ENCODE measurements at regions not wholly inside any gene's neighbourhood (a gene's known extent, or its start where the extent isn't known, plus 50 kb on each side); places are given as distances from the start of the nearest gene placed in this dataset.

DNA sequence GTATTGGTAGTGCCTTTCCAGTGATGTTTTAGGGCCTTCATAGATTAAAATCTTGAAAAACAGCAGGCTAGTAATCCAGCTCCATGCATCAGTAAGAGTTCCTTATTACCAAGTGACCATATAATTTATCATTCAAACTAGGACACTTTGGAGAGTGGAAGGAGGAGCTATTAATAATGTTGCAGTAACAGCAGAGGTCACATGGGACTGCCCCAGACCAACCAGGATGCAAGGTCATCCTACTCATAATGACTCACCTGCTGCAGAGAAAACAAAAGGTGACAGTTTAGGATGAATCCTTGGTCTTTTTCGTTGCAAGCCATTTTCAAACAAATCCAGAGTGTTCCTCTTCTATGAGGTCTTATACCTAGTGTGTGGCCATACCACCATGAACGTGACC lies 187.4 kb downstream of the NUF2 start (continued):
- TF ChIP-seq, protein P1, sequence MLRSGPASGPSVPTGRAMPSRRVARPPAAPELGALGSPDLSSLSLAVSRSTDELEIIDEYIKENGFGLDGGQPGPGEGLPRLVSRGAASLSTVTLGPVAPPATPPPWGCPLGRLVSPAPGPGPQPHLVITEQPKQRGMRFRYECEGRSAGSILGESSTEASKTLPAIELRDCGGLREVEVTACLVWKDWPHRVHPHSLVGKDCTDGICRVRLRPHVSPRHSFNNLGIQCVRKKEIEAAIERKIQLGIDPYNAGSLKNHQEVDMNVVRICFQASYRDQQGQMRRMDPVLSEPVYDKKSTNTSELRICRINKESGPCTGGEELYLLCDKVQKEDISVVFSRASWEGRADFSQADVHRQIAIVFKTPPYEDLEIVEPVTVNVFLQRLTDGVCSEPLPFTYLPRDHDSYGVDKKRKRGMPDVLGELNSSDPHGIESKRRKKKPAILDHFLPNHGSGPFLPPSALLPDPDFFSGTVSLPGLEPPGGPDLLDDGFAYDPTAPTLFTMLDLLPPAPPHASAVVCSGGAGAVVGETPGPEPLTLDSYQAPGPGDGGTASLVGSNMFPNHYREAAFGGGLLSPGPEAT (IDR thresholded peaks at IDR 0.05; ENCODE audit: low read depth) = no peak
- TF ChIP-seq JUNB (IDR thresholded peaks at IDR 0.05) (no peak), SPI1 (IDR thresholded peaks at IDR 0.05; ENCODE audit: borderline replicate concordance, insufficient read depth, low read depth, low read length) (no peak), TCF12 (IDR thresholded peaks at IDR 0.05; ENCODE audit: low read depth, low read length) (no peak)

DNA sequence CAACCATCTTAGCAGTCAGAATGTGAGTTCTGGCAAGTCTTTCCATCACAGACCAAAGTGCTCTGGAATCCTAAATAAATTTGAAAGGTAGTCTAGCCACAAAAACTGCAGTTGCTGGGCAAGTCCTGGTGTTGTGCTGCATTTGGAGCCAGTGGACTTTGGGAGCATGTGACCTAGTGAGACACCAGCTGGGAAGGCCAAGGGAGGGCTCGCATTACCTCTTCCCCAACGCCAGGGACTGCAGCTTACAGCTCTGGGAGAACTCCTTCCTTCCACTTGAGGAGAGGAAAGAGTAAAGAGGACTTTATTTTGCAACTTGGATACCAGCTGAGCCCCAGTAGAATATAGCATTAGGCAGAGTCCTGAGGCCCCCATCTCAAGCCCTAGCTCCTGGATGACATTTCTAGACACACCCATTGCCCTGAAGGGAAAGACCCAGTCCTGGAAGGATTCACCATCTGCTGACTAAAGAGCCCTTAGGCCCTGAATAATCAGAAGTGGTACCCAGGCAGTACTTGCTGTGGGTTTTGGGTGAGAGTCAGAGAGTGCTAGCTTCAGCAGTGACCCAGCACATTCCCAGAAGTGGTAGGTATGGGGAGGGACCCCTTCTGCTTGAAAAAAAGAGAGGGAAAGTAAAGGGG lies 190.7 kb downstream of the NUF2 start:
- ChIA-PET CTCF (no interaction called here), SMC1A (ENCODE audit: uncharacterized antibody, unreplicated experiment) (no interaction called here), POLR2A (no interaction called here), RAD21 (ENCODE audit: unreplicated experiment) (no interaction called here)
- no peaks in the 10 kb centered on the region for H3K36me3 ChIP-seq (ENCODE audit: control insufficient read depth in 2 of 2, insufficient read depth in 2 of 2, low read length in 1 of 2)
- in situ Hi-C loops (cut with MboI) = no loop called here
- DNase-seq (ENCODE audit: low read depth, low spot score) (no peak), FAIRE-seq (no peak), ATAC-seq (no peak)
- no peak overlapping the region for H2AFZ ChIP-seq (ENCODE audit: control insufficient read depth, low read depth, low read length)
- no peak overlapping the region for H3K4me3 ChIP-seq
- intact Hi-C loops (cut with micrococcal nuclease; ENCODE audit: unreplicated experiment) = no loop called here
- no peak overlapping the region for H3K9ac ChIP-seq (ENCODE audit: control insufficient read depth, insufficient read depth, low read length)
- 0% methylated on average over 2 of the region's 2 CpGs for WGBS (ENCODE audit: insufficient coverage, insufficient replicate concordance, low lambda C conversion rate, missing lambda C conversion rate)
- H3K27me3 ChIP-seq (replicated peaks in 1 of 2; ENCODE audit: control insufficient read depth in 2 of 2, insufficient read depth in 2 of 2, low read length in 1 of 2) = no peaks in the 10 kb centered on the region
- no peaks in the 10 kb centered on the region for H3K4me1 ChIP-seq (ENCODE audit: control insufficient read depth, insufficient read depth, low read length)
- no peaks in the 10 kb centered on the region for H4K20me1 ChIP-seq (ENCODE audit: control insufficient read depth, insufficient read depth)
- BruUV-seq (replicated peaks) = no TSS peak
- no peak overlapping the region for H3K27ac ChIP-seq (ENCODE audit: control insufficient read depth, insufficient read depth)
- no peaks in the 10 kb centered on the region for H3K9me3 ChIP-seq (replicated peaks; ENCODE audit: control insufficient read depth, insufficient read depth, low read length)
- no peak overlapping the region for H3K4me2 ChIP-seq (ENCODE audit: control insufficient read depth, insufficient read depth)
- H3K79me2 ChIP-seq (ENCODE audit: control insufficient read depth, insufficient read depth, low read length) = no peaks in the 10 kb centered on the region
- TF ChIP-seq TCF3 (IDR thresholded peaks at IDR 0.05; ENCODE audit: borderline replicate concordance, insufficient read depth, low read depth, low read length) (no peak), JUNB (IDR thresholded peaks at IDR 0.05) (no peak), BHLHE40 (IDR thresholded peaks at IDR 0.05; ENCODE audit: borderline replicate concordance in 1 of 2, low read depth in 2 of 2, low read length in 1 of 2) (no peak), NR2C2 (IDR thresholded peaks at IDR 0.05; ENCODE audit: borderline replicate concordance, control insufficient read depth, insufficient read length, low read depth) (no peak), EED (IDR thresholded peaks at IDR 0.05; ENCODE audit: low read depth) (no peak), ZZZ3 (IDR thresholded peaks at IDR 0.05; ENCODE audit: control insufficient read depth, insufficient read length, low read depth) (no peak), SIX5 (IDR thresholded peaks at IDR 0.05; ENCODE audit: low read depth, low read length, severe bottlenecking) (no peak), NFXL1 (IDR thresholded peaks at IDR 0.05; ENCODE audit: borderline replicate concordance) (no peak), YY1 (IDR thresholded peaks at IDR 0.05; ENCODE audit: low read depth, low read length) (no peak), STAT3 (IDR thresholded peaks at IDR 0.05; ENCODE audit: low read depth, low read length) (no peak)
- TF ChIP-seq, protein P2, sequence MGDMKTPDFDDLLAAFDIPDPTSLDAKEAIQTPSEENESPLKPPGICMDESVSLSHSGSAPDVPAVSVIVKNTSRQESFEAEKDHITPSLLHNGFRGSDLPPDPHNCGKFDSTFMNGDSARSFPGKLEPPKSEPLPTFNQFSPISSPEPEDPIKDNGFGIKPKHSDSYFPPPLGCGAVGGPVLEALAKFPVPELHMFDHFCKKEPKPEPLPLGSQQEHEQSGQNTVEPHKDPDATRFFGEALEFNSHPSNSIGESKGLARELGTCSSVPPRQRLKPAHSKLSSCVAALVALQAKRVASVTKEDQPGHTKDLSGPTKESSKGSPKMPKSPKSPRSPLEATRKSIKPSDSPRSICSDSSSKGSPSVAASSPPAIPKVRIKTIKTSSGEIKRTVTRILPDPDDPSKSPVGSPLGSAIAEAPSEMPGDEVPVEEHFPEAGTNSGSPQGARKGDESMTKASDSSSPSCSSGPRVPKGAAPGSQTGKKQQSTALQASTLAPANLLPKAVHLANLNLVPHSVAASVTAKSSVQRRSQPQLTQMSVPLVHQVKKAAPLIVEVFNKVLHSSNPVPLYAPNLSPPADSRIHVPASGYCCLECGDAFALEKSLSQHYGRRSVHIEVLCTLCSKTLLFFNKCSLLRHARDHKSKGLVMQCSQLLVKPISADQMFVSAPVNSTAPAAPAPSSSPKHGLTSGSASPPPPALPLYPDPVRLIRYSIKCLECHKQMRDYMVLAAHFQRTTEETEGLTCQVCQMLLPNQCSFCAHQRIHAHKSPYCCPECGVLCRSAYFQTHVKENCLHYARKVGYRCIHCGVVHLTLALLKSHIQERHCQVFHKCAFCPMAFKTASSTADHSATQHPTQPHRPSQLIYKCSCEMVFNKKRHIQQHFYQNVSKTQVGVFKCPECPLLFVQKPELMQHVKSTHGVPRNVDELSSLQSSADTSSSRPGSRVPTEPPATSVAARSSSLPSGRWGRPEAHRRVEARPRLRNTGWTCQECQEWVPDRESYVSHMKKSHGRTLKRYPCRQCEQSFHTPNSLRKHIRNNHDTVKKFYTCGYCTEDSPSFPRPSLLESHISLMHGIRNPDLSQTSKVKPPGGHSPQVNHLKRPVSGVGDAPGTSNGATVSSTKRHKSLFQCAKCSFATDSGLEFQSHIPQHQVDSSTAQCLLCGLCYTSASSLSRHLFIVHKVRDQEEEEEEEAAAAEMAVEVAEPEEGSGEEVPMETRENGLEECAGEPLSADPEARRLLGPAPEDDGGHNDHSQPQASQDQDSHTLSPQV (IDR thresholded peaks at IDR 0.05) = no peak
- TF ChIP-seq, protein P3, sequence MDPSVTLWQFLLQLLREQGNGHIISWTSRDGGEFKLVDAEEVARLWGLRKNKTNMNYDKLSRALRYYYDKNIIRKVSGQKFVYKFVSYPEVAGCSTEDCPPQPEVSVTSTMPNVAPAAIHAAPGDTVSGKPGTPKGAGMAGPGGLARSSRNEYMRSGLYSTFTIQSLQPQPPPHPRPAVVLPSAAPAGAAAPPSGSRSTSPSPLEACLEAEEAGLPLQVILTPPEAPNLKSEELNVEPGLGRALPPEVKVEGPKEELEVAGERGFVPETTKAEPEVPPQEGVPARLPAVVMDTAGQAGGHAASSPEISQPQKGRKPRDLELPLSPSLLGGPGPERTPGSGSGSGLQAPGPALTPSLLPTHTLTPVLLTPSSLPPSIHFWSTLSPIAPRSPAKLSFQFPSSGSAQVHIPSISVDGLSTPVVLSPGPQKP (IDR thresholded peaks at IDR 0.05; ENCODE audit: low read depth, low read length) = no peak
